PC-3 (cell line): ENCODE measurements at regions not wholly inside any gene's neighbourhood (a gene's known extent, or its start where the extent isn't known, plus 50 kb on each side); places are given as distances from the start of the nearest gene placed in this dataset.

Source experiments
- ATAC-seq: fragments of 200-7000 bp; cut with Tn5 transposase; 2 replicates; pipeline ENCODE4 v1.9.1; 2020; ENCODE audit warnings: mild to moderate bottlenecking, moderate library complexity
- BruUV-seq: library from RNA; stranded (reverse); fragments of 400-500 nt; replicated peaks from 2 replicates; lab custom pipeline; 2021; lab: Mats Ljungman, UMichigan
- CTCF ChIA-PET: fragments of 300-600 bp; sonication (Branson Sonifier 250); formaldehyde crosslinking; loops from one replicate; lab custom pipeline; 2022; ENCODE audit warnings: antibody characterized with exemption; lab: Charles Lee
- POLR2A ChIA-PET: fragments of 300-600 bp; sonication (Branson Sonifier 250); formaldehyde crosslinking; loops from one replicate; lab custom pipeline; 2022; ENCODE audit warnings: antibody characterized with exemption; ENCODE audit not compliant: unreplicated experiment; lab: Charles Lee
- DNase-seq: peaks from one replicate; pipeline ENCODE4 v3.0.0-alpha.2; 2015
- H2AFZ ChIP-seq: fragments of 300-600 bp; sonication (generic); 2 replicates; pipeline ENCODE4 v1.6.0; 2016; ENCODE audit warnings: antibody characterized with exemption, low read length
- H3F3A ChIP-seq: fragments of 300-600 bp; sonication (generic); one replicate; pipeline ENCODE4 v1.6.0; 2017; ENCODE audit warnings: antibody characterized with exemption, low read length, control low read depth, mild to moderate bottlenecking; ENCODE audit not compliant: unreplicated experiment
- H3K27ac ChIP-seq: fragments of 300-600 bp; sonication (generic); 2 replicates; pipeline ENCODE4 v1.5.1; 2016; ENCODE audit warnings: mild to moderate bottlenecking, low read length
- H3K27me3 ChIP-seq: fragments of 300-600 bp; sonication (generic); 2 replicates; pipeline ENCODE4 v1.6.1; 2016; ENCODE audit warnings: low read length, mixed read lengths
- H3K36me3 ChIP-seq: fragments of 300-600 bp; sonication (generic); 2 replicates; pipeline ENCODE4 v1.6.1; 2016; ENCODE audit warnings: low read depth, mixed run types, low read length, mixed read lengths
- H3K4me1 ChIP-seq: fragments of 300-600 bp; sonication (generic); 2 replicates; pipeline ENCODE4 v1.5.1; 2016; ENCODE audit warnings: low read length; ENCODE audit not compliant: insufficient read depth
- H3K4me2 ChIP-seq: fragments of 300-600 bp; sonication (generic); 2 replicates; pipeline ENCODE4 v1.6.0; 2016; ENCODE audit warnings: low read length
- H3K4me3 ChIP-seq: fragments of 300-600 bp; sonication (generic); 2 replicates; pipeline ENCODE4 v1.5.1; 2016; ENCODE audit warnings: mild to moderate bottlenecking, low read length, mixed read lengths
- H3K79me2 ChIP-seq: fragments of 300-600 bp; sonication (generic); 2 replicates; pipeline ENCODE4 v1.6.1; 2017; ENCODE audit warnings: low read length, mixed read lengths
- H3K9ac ChIP-seq: fragments of 300-600 bp; sonication (generic); 2 replicates; pipeline ENCODE4 v1.6.0; 2016; ENCODE audit warnings: mild to moderate bottlenecking, low read length
- H3K9me2 ChIP-seq: fragments of 300-600 bp; sonication (generic); replicated peaks from 2 replicates; pipeline ENCODE4 v1.6.1; 2016; ENCODE audit warnings: mixed run types, low read length, mixed read lengths
- H3K9me3 ChIP-seq: fragments of 300-600 bp; sonication (generic); 2 replicates; pipeline ENCODE4 v1.6.1; 2016; ENCODE audit warnings: low read length, mixed read lengths
- H4K20me1 ChIP-seq: fragments of 300-600 bp; sonication (generic); 2 replicates; pipeline ENCODE4 v1.6.1; 2016; ENCODE audit warnings: low read length, mixed read lengths
- CTCF ChIP-seq: fragments of 300-600 bp; sonication (generic); conservative IDR thresholded peaks from 2 replicates; pipeline ENCODE4 v1.5.1; 2017; ENCODE audit warnings: antibody characterized with exemption, low read depth, mild to moderate bottlenecking, low read length
- EZH2 ChIP-seq: fragments of 300-600 bp; sonication (generic); IDR thresholded peaks from one replicate; pipeline ENCODE4 v1.6.1; 2017; ENCODE audit warnings: antibody characterized with exemption, mild to moderate bottlenecking, low read length; ENCODE audit not compliant: unreplicated experiment
- EZH2phosphoT487 ChIP-seq: fragments of 300-600 bp; sonication (generic); IDR thresholded peaks from 2 replicates; pipeline ENCODE4 v1.6.1; 2018; ENCODE audit warnings: mild to moderate bottlenecking, antibody characterized with exemption, low read length, borderline replicate concordance
- intact Hi-C: fragments of 100-400 bp; cut with micrococcal nuclease; formaldehyde crosslinking; loops from 2 replicates; pipeline ENCODE4 v1.9.0; 2023

GRCh38 chr22:22784249-22785039, 103.2 kb upstream of the IGLL5 start:
- Histone ChIP-seq H3K4me3 (no peak overlapping the region), H3K27me3 (peaks cover 43% of the 10 kb centered on the region), H3K9me3 (no peaks in the 10 kb centered on the region), H3K9me2 (no peaks in the 10 kb centered on the region), H3K4me2 (no peak overlapping the region), H3K4me1 (no peaks in the 10 kb centered on the region), H3K36me3 (no peaks in the 10 kb centered on the region), H3F3A (no peaks in the 10 kb centered on the region), H2AFZ (no peak overlapping the region), H3K9ac (no peak overlapping the region), H3K79me2 (no peaks in the 10 kb centered on the region), H4K20me1 (no peaks in the 10 kb centered on the region), H3K27ac (no peak overlapping the region)
- BruUV-seq: no TSS peak
- intact Hi-C loops: loop anchor here (5.0 kb wide), 2 partner anchors 93 to 173 kb away; no protein-coding TSS in a partner anchor
- TF ChIP-seq CTCF (no peak), EZH2phosphoT487 (no peak)
- no peak for ATAC-seq
- ChIA-PET POLR2A (no interaction called here), CTCF (interaction anchor here (0.7 kb wide), 1 partner anchor 100 kb away, joined by 4 read pairs; no protein-coding TSS in a partner anchor)
- DNase-seq: no peak

- Histone ChIP-seq H3K79me2 (no peaks in the 10 kb centered on the region), H3K4me1 (no peaks in the 10 kb centered on the region), H3K9me3 (no peaks in the 10 kb centered on the region), H3K9ac (no peak overlapping the region), H3K27me3 (peaks cover 43% of the 10 kb centered on the region), H4K20me1 (no peaks in the 10 kb centered on the region), H2AFZ (no peak overlapping the region), H3K27ac (no peak overlapping the region), H3K4me3 (no peak overlapping the region), H3K9me2 (no peaks in the 10 kb centered on the region), H3F3A (no peaks in the 10 kb centered on the region), H3K36me3 (no peaks in the 10 kb centered on the region), H3K4me2 (no peak overlapping the region)
- no peak for ATAC-seq
- no TSS peak for BruUV-seq
- ChIA-PET POLR2A (no interaction called here), CTCF (no interaction called here)
- DNase-seq: no peak
- TF ChIP-seq CTCF: no peak
- TF ChIP-seq EZH2: no peak
- intact Hi-C loops: loop anchor here (5.0 kb wide), 2 partner anchors 92 to 172 kb away; no protein-coding TSS in a partner anchor
Measured at GRCh38 chr22:22785316-22786065, 102.1 kb upstream of the IGLL5 start.
